Left lung (tissue), 4 donors: ENCODE measurements at regions not wholly inside any gene's neighbourhood (a gene's known extent, or its start where the extent isn't known, plus 50 kb on each side); places are given as distances from the start of the nearest gene placed in this dataset.

Experiments
- ATAC-seq: fragments of 200-7000 bp; cut with Tn5 transposase; one replicate; pipeline ENCODE4 v1.9.1; 2020; ENCODE audit warnings: moderate library complexity
- DNase-seq, 4 donors: peaks; one replicate each; pipeline ENCODE4 v3.0.0-alpha.2; 2013 to 2020
- H3K27ac ChIP-seq, 2 donors: fragments of 200-600 bp; sonication (generic) in 1 of 2; one replicate each; pipeline versions ENCODE4 v1.5.0 to v1.8.0; 2020 to 2021
- H3K27me3 ChIP-seq, 2 donors: fragments of 200-600 bp; sonication (generic) in 1 of 2; one replicate each; pipeline versions ENCODE4 v1.5.0 to v1.8.0; 2020 to 2021
- H3K36me3 ChIP-seq, 2 donors: fragments of 200-600 bp; sonication (generic) in 1 of 2; one replicate each; pipeline versions ENCODE4 v1.5.0 to v1.8.0; 2020 to 2021
- H3K4me1 ChIP-seq, 2 donors: fragments of 200-600 bp; one replicate each; pipeline ENCODE4 v1.8.0; 2021
- H3K4me3 ChIP-seq, 2 donors: fragments of 200-600 bp; sonication (generic) in 1 of 2; one replicate each; pipeline versions ENCODE4 v1.5.0 to v1.8.0; 2020 to 2021; ENCODE audit warnings: mild to moderate bottlenecking in 1 of 2
- H3K9me3 ChIP-seq, 2 donors: fragments of 200-600 bp; sonication (generic) in 1 of 2; one replicate each; pipeline versions ENCODE4 v1.5.0 to v1.8.0; 2020 to 2021
- CTCF ChIP-seq, 2 donors: fragments of 200-600 bp; sonication (generic) in 1 of 2; IDR thresholded peaks; one replicate each; pipeline versions ENCODE4 v1.5.0 to v1.8.0; 2021; ENCODE audit warnings: antibody characterized with exemption in 2 of 2
- intact Hi-C, 2 donors: fragments of 100-400 bp; cut with DNase I; formaldehyde crosslinking; loops; one replicate each; pipeline versions ENCODE4 v1.11.2 to v1.14.2; 2022
- donor health status: DM: no; HTN: yes; CAD: no.
- donor health status: DM: no; HTN: no; CAD: no.

- DNase-seq: no peak
- no peak overlapping the region for H3K27ac ChIP-seq
- intact Hi-C loops: no loop called here
- H3K27me3 ChIP-seq: no peaks in the 10 kb centered on the region
- H3K9me3 ChIP-seq: no peaks in the 10 kb centered on the region
- H3K4me1 ChIP-seq: no peaks in the 10 kb centered on the region
- TF ChIP-seq CTCF (IDR thresholded peaks at IDR 0.05): no peak
- ATAC-seq: no peak
- no peaks in the 10 kb centered on the region for H3K36me3 ChIP-seq
- H3K4me3 ChIP-seq: no peak overlapping the region
These were observed 475.4 kb downstream of the RMST start for GRCh38 chr12:97938031-97938430.

GRCh38 chr12:97939156-97939555 lies 476.6 kb downstream of the RMST start:
- H3K27ac ChIP-seq: no peak overlapping the region
- no peak overlapping the region for H3K4me3 ChIP-seq
- TF ChIP-seq CTCF (IDR thresholded peaks at IDR 0.05): no peak
- intact Hi-C loops: no loop called here
- H3K9me3 ChIP-seq: no peaks in the 10 kb centered on the region
- DNase-seq (no peak), ATAC-seq (no peak)
- H3K36me3 ChIP-seq: no peaks in the 10 kb centered on the region
- no peaks in the 10 kb centered on the region for H3K4me1 ChIP-seq
- no peaks in the 10 kb centered on the region for H3K27me3 ChIP-seq

DNA sequence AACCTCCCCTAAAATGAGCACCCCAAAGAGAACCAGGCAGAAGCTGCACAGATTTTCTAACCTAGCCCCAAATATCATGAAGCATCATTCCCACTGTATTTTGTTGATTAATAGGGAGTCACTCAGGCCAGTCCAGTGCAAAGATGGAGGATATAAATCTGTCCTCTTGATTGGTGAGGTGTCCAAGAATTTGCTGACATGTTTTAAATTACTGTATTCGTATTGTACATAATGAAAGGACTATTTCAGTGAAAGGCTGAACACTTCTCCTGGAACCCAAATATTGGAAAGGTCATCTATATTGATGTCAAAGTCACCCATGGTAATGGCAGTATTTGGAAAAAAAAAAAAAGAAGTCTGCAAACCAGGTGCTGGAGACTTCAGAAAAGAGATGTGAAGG lies 477.5 kb downstream of the RMST start:
- Histone ChIP-seq H3K27ac (no peak overlapping the region), H3K4me3 (no peak overlapping the region), H3K9me3 (no peaks in the 10 kb centered on the region), H3K4me1 (no peaks in the 10 kb centered on the region), H3K36me3 (no peaks in the 10 kb centered on the region), H3K27me3 (no peaks in the 10 kb centered on the region)
- DNase-seq: no peak
- intact Hi-C loops: no loop called here
- no peak for TF ChIP-seq CTCF (IDR thresholded peaks at IDR 0.05)
- ATAC-seq: no peak

DNA sequence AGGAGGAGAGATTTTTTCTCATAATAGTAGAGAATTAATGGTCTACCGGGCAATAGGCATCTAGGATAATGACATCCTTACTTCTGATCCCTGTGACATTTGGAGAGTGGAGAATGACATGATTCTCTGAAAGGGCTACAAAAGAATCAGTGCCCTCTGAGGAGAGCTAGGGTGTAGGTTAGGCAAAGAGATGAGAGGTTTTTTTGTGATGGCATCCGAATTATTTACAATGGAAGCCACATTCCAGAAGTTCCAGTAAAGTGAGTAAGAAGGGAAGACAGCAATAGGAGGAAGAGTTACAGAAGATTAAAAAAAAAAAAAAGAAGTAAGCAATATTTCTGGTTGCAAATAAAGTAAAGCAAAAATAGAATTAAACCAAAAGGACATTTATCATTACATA lies 478.0 kb downstream of the RMST start:
- Histone ChIP-seq H3K4me1 (no peaks in the 10 kb centered on the region), H3K4me3 (no peak overlapping the region), H3K36me3 (no peaks in the 10 kb centered on the region), H3K9me3 (no peaks in the 10 kb centered on the region), H3K27ac (no peak overlapping the region), H3K27me3 (no peaks in the 10 kb centered on the region)
- intact Hi-C loops: no loop called here
- no peak for TF ChIP-seq CTCF (IDR thresholded peaks at IDR 0.05)
- ATAC-seq: no peak
- DNase-seq: no peak

GRCh38 chr12:97941686-97942354 lies 479.2 kb downstream of the RMST start:
- no peak for DNase-seq
- no peak for TF ChIP-seq CTCF (IDR thresholded peaks at IDR 0.05)
- Histone ChIP-seq H3K9me3 (no peaks in the 10 kb centered on the region), H3K36me3 (no peaks in the 10 kb centered on the region), H3K4me3 (no peak overlapping the region), H3K4me1 (no peaks in the 10 kb centered on the region), H3K27me3 (no peaks in the 10 kb centered on the region), H3K27ac (no peak overlapping the region)
- intact Hi-C loops: no loop called here
- ATAC-seq: no peak
